Pons (tissue), 1 donor: ENCODE measurements at regions not wholly inside any gene's neighbourhood (a gene's known extent, or its start where the extent isn't known, plus 50 kb on each side); places are given as distances from the start of the nearest gene placed in this dataset.

Experiments
- DNase-seq: peaks from one replicate; pipeline ENCODE4 v3.0.0-alpha.2; 2016; ENCODE audit warnings: low spot score

DNA sequence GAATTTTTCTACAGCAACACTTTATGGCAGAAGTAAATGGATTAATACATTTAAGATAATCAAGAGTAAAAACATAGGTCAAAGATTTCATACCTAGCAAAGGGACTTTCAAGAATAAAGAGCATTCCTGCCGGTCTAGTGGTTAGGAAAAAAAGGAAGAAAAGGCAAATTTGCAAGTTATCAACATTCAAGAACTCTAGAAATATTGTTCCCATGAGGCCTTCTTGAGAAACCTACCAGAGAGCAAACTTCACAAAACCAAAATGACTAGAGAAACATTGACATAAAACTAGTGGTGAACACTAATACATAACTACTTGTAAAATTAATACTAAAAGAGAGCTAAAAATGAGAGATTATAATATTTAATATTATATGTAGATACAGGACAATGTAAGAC lies 320.2 kb upstream of the RGMB start:
- DNase-seq, result no peak

- DNase-seq, result no peak
Observed at GRCh38 chr5:98454407-98454806, 319.1 kb upstream of the RGMB start.

GRCh38 chr5:98454904-98455303 lies 318.6 kb upstream of the RGMB start:
- DNase-seq, result peak; percentile 39

- DNase-seq, result no peak
Observed at GRCh38 chr5:98455665-98456064, 317.8 kb upstream of the RGMB start.

DNA sequence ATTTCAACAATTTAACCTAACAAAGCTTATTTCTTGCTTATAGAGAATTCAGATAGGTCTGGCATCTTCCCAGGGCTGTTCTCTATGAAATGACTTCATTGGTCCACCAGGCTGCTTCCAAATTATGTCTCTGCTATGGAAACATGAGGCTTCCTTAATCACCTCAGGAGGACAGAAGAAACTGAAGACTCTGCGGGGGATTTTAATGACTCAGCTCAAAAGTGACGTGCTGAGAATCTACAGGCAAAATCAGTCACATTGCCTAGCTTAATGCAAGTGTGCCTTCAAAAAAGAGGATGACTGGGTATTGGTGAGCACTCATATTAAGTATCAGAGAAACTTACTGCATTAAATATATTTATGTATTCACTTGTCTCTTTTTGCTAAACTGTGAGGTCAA lies 315.5 kb upstream of the RGMB start:
- DNase-seq, result no peak

DNA sequence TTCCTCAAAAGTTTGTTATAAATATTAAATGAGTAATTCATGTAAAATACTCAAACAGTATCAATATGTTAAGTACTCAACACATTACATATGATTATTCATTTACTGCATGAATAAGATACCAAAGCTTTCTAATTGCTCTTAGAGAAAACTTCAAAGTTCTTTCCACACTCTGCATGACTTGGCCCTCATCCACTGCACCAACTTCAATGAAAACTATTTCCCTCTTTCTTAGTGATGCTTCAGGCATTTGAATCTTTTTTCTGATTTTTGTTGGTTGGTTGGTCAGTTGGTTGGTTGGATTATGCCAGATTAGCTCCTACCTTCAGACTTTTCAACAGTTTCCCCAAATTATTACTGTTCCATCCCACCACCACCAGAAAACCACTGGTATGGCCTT lies 314.7 kb upstream of the RGMB start:
- DNase-seq, result no peak

DNA sequence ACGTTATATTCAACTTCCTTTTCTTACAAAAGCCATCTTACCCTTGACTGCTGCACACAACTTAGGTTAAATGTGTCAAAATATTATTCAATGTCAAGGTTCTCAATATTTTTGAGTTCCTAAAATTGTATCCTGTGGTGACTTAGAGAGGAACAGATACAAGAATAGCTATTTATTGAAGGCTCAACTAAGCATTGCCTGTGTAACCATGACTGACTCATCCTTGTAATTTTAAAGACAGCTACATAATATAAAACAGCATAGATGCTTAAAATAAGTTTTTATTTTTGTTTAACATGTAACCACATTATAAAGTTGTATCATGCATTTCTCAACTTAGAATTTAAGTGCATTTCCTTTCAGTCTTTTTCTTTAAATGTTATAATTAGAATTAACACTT lies 312.9 kb upstream of the RGMB start:
- DNase-seq, result no peak

- no peak for DNase-seq
Observed at GRCh38 chr5:98461485-98461884, 312.0 kb upstream of the RGMB start.

GRCh38 chr5:98463222-98463621 lies 310.2 kb upstream of the RGMB start:
- no peak for DNase-seq

GRCh38 chr5:98463676-98464075 lies 309.8 kb upstream of the RGMB start:
- no peak for DNase-seq

GRCh38 chr5:98464737-98465330 lies 308.6 kb upstream of the RGMB start:
- DNase-seq, result no peak

- DNase-seq, result no peak
Observed at GRCh38 chr5:98468188-98468869, 305.1 kb upstream of the RGMB start.

DNA sequence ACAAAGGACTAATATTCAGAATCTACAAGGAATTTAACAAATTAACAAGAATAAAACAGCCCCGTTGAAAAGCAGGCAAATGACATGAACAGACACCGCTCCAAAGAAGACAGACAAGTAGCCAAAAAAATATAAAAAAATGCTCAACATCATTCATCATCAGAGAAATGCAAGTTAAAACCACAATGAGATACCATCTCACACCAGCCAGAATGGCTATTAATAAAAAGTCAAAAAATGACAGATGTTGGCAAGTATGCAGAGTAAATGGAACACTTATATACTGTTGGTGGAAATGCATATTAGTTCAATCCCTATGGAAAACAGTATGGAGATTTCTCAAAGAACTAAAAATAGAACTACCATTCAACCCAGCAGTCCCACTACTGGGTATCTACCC lies 302.7 kb upstream of the RGMB start:
- no peak for DNase-seq

DNA sequence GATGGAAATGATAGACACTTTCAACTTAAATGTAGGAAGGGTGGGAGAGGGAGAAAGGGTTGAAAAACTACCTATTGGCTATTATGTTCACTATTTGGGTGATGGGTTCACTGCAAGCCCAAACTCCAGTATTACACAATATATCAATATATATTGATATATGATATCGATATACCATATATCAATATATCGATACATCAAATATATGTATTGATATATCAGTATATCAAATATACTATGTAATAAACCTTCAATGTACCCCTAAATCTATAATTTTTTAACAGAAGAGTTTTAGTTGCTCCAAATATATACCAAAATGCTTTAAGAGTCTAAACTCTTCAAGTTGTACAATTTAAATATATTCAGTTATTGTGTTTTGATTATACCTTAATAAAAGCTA lies 302.0 kb upstream of the RGMB start:
- DNase-seq, result no peak

DNA sequence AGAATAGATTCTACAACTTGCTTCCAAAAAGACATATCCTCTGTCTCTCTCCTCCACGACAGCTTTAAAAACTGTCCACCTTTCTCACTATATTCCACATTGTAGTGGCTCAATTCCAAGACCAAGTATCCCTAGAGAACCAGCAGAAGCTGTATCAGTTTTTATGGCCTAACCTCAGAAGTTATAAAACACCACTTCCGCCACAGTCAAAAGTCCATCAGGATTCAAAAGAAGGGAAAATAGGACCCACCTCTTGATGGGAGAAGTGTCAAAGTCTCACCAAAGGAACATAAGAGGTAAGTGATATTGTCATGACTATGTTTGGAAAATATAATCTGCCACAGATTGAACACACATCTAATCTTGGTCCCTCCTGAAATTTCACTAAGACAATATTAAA lies 299.2 kb upstream of the RGMB start:
- DNase-seq, result no peak

- no peak for DNase-seq
Observed at GRCh38 chr5:98474782-98475181, 298.7 kb upstream of the RGMB start.

- DNase-seq, result no peak
Observed at GRCh38 chr5:98482321-98483300, 290.9 kb upstream of the RGMB start.

DNA sequence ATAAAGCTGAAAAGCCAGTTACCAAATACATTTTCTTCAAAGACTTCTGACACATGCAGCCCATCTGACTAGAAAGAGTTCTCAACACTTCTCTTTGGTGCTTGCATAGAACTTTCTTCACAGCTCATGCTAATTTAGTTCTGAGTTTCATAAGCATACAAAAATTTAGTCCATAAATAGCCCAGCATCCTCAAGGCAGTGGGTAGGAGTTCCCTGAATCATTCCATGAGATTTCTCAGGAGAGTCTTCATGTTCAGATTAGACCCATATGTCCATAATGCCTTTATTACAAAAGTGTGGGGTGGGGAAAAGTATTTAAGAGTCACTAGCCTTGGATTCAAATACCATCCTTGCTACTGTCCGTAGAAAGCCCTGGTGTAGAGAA lies 290.2 kb upstream of the RGMB start:
- no peak for DNase-seq

- DNase-seq, result no peak
Observed at GRCh38 chr5:98489021-98489420, 284.4 kb upstream of the RGMB start.

GRCh38 chr5:98490348-98490747 lies 283.1 kb upstream of the RGMB start:
- DNase-seq, result no peak

- DNase-seq, result no peak
Observed at GRCh38 chr5:98492258-98492657, 281.2 kb upstream of the RGMB start.

- DNase-seq, result no peak
Observed at GRCh38 chr5:98497418-98497817, 276.0 kb upstream of the RGMB start.

DNA sequence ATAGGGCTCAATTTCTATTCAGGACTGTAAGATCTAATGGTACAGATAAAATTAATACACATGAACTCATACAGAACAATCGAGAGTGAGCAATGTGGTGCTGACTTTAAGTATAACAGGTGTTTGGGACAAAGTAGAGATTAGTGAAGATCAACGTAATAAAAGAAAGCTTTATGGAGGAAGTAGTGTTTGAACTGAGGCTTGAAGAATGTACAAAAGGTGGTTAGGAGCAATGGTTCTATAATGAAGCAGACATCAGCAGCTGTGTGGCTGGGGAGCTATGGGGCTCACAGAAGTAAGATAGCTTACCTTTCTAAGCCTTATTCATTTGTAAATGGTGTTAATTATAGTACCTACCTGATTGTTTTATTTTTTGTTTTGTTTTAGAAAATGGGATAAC lies 275.4 kb upstream of the RGMB start:
- no peak for DNase-seq
